Ovary (tissue), 7 donors: ENCODE measurements at regions not wholly inside any gene's neighbourhood (a gene's known extent, or its start where the extent isn't known, plus 50 kb on each side); places are given as distances from the start of the nearest gene placed in this dataset.

Source experiments
- DNase-seq, 5 donors: peaks; one replicate each; pipeline ENCODE4 v3.0.0-alpha.2; 2019 to 2020
- H3K27ac ChIP-seq, 2 donors: fragments of 200-600 bp; one replicate each; pipeline versions ENCODE4 v1.5.1 to v1.8.0; 2019 to 2022
- H3K27me3 ChIP-seq: fragments of 200-600 bp; one replicate; pipeline ENCODE4 v1.8.0; 2022
- H3K36me3 ChIP-seq: fragments of 200-600 bp; sonication (generic); one replicate; pipeline ENCODE4 v1.5.1; 2019
- H3K4me1 ChIP-seq: one replicate; pipeline ENCODE4 v1.8.1; 2013; ENCODE audit warnings: mild to moderate bottlenecking, moderate library complexity; ENCODE audit not compliant: insufficient read depth
- H3K4me3 ChIP-seq: fragments of 200-600 bp; sonication (generic); one replicate; pipeline ENCODE4 v1.5.1; 2017
- H3K9me3 ChIP-seq, 2 donors: fragments of 200-600 bp in 1 of 2; sonication (generic) in 1 of 2; one replicate each; pipeline versions ENCODE4 v1.5.1 to v1.8.1; 2013 to 2019; ENCODE audit warnings: mild to moderate bottlenecking in 1 of 2, moderate library complexity in 1 of 2
- CTCF ChIP-seq, 3 donors: fragments of 450-650 bp in 2 of 3; fragments of 200-600 bp in 1 of 3; IDR thresholded peaks; one replicate each; pipeline versions ENCODE4 v1.5.1 to v1.8.0; 2016 to 2022; ENCODE audit warnings: antibody characterized with exemption in 3 of 3, mild to moderate bottlenecking in 1 of 3
- EP300 ChIP-seq: sonication (generic); formaldehyde crosslinking; IDR thresholded peaks from one replicate; pipeline ENCODE4 v1.6.1; 2017; ENCODE audit warnings: antibody characterized with exemption
- POLR2A ChIP-seq: fragments of 450-650 bp; IDR thresholded peaks from one replicate; pipeline ENCODE4 v1.6.1; 2017; ENCODE audit warnings: antibody characterized with exemption, mild to moderate bottlenecking, moderate library complexity
- WGBS, 3 donors: extraction: QIAGEN DNeasy Blood & Tissue Kit in 1 of 3; methylation state at CpG; one replicate each; pipeline versions ENCODE4 v1.1.5 to v1.1.7; 2013 to 2017; 5-methylcytosine and 5-hydroxymethylcytosine counted together
- intact Hi-C, 4 donors: fragments of 100-400 bp; cut with DNase I; formaldehyde crosslinking; loops; one replicate each; pipeline versions ENCODE4 v1.11.0 to v1.15.1; 2022 to 2023
- donor health status: DM: no; HTN: no; CAD: no; lungs with moderate emphysema.
- donor health status: DM: no; HTN: no; CAD: no.
- donor health status: Bipolar disorder and iron deficiency.
- donor health status: DM: no; HTN: no; CAD: no.
- donor health status: DM: yes; HTN: yes; CAD: no.

- no peaks in the 10 kb centered on the region for H3K4me1 ChIP-seq
- H3K27ac ChIP-seq: no peak overlapping the region
- TF ChIP-seq EP300 (no peak), POLR2A (no peak), CTCF (IDR thresholded peaks at IDR 0.05) (no peak)
- no peak overlapping the region for H3K4me3 ChIP-seq
- no peaks in the 10 kb centered on the region for H3K36me3 ChIP-seq
- DNase-seq: no peak
- whole genome bisulfite sequencing, 3 donors: 75 to 85% (median 83%) methylated on average over 3 of the region's 3 CpGs
- intact Hi-C loops: no loop called here
- no peaks in the 10 kb centered on the region for H3K9me3 ChIP-seq
- H3K27me3 ChIP-seq: no peaks in the 10 kb centered on the region
These were observed 211.2 kb upstream of the RXFP2 start for GRCh38 chr13:31528176-31528575.

- Histone ChIP-seq H3K9me3 (no peaks in the 10 kb centered on the region), H3K27ac (no peak overlapping the region), H3K4me3 (no peak overlapping the region), H3K36me3 (no peaks in the 10 kb centered on the region), H3K4me1 (no peaks in the 10 kb centered on the region), H3K27me3 (no peaks in the 10 kb centered on the region)
- 66 to 73% (median 67%) methylated on average over 1 of the region's 1 CpG for WGBS, 3 donors
- intact Hi-C loops: no loop called here
- no peak for DNase-seq
- TF ChIP-seq CTCF (IDR thresholded peaks at IDR 0.05) (no peak), EP300 (no peak), POLR2A (no peak)
These were observed 210.6 kb upstream of the RXFP2 start for GRCh38 chr13:31528758-31529157.

GRCh38 chr13:31530922-31531321 lies 208.4 kb upstream of the RXFP2 start:
- 82 to 87% (median 86%) methylated on average over 4 of the region's 4 CpGs for WGBS, 3 donors
- intact Hi-C loops: no loop called here

GRCh38 chr13:31537052-31537451 lies 202.3 kb upstream of the RXFP2 start:
- intact Hi-C loops: no loop called here
- 85 to 90% (median 89%) methylated on average over 1 of the region's 1 CpG for WGBS, 3 donors
- no peak for DNase-seq

More at GRCh38 chr13:31530922-31531321, 208.4 kb upstream of the RXFP2 start:
- no peak for DNase-seq
- H3K4me1 ChIP-seq: no peaks in the 10 kb centered on the region
- no peak overlapping the region for H3K4me3 ChIP-seq
- H3K36me3 ChIP-seq: no peaks in the 10 kb centered on the region
- TF ChIP-seq POLR2A: no peak
- TF ChIP-seq EP300: no peak
- no peak for TF ChIP-seq CTCF (IDR thresholded peaks at IDR 0.05)
- no peaks in the 10 kb centered on the region for H3K9me3 ChIP-seq
- H3K27ac ChIP-seq: no peak overlapping the region
- no peaks in the 10 kb centered on the region for H3K27me3 ChIP-seq

More at GRCh38 chr13:31537052-31537451, 202.3 kb upstream of the RXFP2 start:
- no peaks in the 10 kb centered on the region for H3K27me3 ChIP-seq
- TF ChIP-seq EP300 (no peak), POLR2A (no peak), CTCF (IDR thresholded peaks at IDR 0.05) (no peak)
- H3K36me3 ChIP-seq: no peaks in the 10 kb centered on the region
- no peaks in the 10 kb centered on the region for H3K4me1 ChIP-seq
- H3K9me3 ChIP-seq: no peaks in the 10 kb centered on the region
- no peak overlapping the region for H3K27ac ChIP-seq
- no peak overlapping the region for H3K4me3 ChIP-seq
